SK-N-SH (cell line): ENCODE measurements at regions not wholly inside any gene's neighbourhood (a gene's known extent, or its start where the extent isn't known, plus 50 kb on each side); places are given as distances from the start of the nearest gene placed in this dataset.

Experiments
- CTCF ChIA-PET: fragments of 300-600, 350-600 bp; formaldehyde crosslinking; extraction: SDS; loops from one replicate; lab custom pipeline; 2021; lab: Yijun Ruan, JAX
- POLR2A ChIA-PET: fragments of 350-600 bp; sonication (Branson Sonifier 250); formaldehyde crosslinking; extraction: SDS; loops from one replicate; lab custom pipeline; 2020; ENCODE audit warnings: antibody characterized with exemption, inconsistent platforms; lab: Yijun Ruan, JAX
- DNase-seq: peaks from one replicate; pipeline ENCODE4 v3.0.0; 2012
- H2AFZ ChIP-seq: fragments of 200-600 bp; sonication (generic); 2 replicates; pipeline ENCODE4 v1.8.1; 2016; ENCODE audit warnings: antibody characterized with exemption, mild to moderate bottlenecking, low read depth
- H3F3A ChIP-seq: fragments of 200-600 bp; sonication (generic); replicated peaks from 2 replicates; pipeline ENCODE3; 2016; ENCODE audit warnings: antibody characterized with exemption, mild to moderate bottlenecking; ENCODE audit not compliant: insufficient read depth
- H3K27ac ChIP-seq, 2 experiments: fragments of 200-500 bp in 1 of 2; fragments of 200-600 bp in 1 of 2; sonication (Bioruptor generic) in 1 of 2; sonication (generic), shearing (Covaris generic) in 1 of 2; 2 replicates each; pipeline versions ENCODE4 v1.5.1 to v1.6.1; 2014 to 2016; ENCODE audit warnings: low read depth in 2 of 2, inconsistent platforms in 1 of 2, low read length in 1 of 2, mild to moderate bottlenecking in 1 of 2, mixed read lengths in 1 of 2
- H3K27me3 ChIP-seq: fragments of 200-600 bp; sonication (generic), shearing (Covaris generic); 2 replicates; pipeline ENCODE4 v1.6.1; 2016; ENCODE audit warnings: mixed run types; ENCODE audit not compliant: insufficient read depth
- H3K36me3 ChIP-seq, 2 experiments: fragments of 200-500 bp in 1 of 2; fragments of 200-600 bp in 1 of 2; sonication (Bioruptor generic) in 1 of 2; sonication (generic) in 1 of 2; replicated peaks in 1 of 2; 2 replicates each; pipeline versions ENCODE3 to v1.5.1; 2014 to 2016; ENCODE audit warnings: low read length in 1 of 2, mild to moderate bottlenecking in 1 of 2; ENCODE audit not compliant: insufficient read depth in 2 of 2, control insufficient read depth in 1 of 2
- H3K4me1 ChIP-seq, 2 experiments: fragments of 200-500 bp in 1 of 2; fragments of 200-600 bp in 1 of 2; sonication (Bioruptor generic) in 1 of 2; sonication (generic), shearing (Covaris generic) in 1 of 2; 2 replicates each; pipeline versions ENCODE4 v1.5.1 to v1.6.1; 2014 to 2016; ENCODE audit warnings: low read depth in 1 of 2, low read length in 1 of 2, mixed run types in 1 of 2; ENCODE audit not compliant: insufficient read depth in 2 of 2, control insufficient read depth in 1 of 2
- H3K4me2 ChIP-seq: fragments of 200-600 bp; sonication (generic), shearing (Covaris generic); 2 replicates; pipeline ENCODE4 v1.6.1; 2017; ENCODE audit warnings: mixed run types
- H3K4me3 ChIP-seq, 2 experiments: fragments of 200-500 bp in 1 of 2; fragments of 200-600 bp in 1 of 2; sonication (Bioruptor generic) in 1 of 2; sonication (generic), shearing (Covaris generic) in 1 of 2; 2 replicates each; pipeline versions ENCODE4 v1.5.1 to v1.8.1; 2014 to 2016; ENCODE audit warnings: low read depth in 2 of 2, inconsistent platforms in 1 of 2, low read length in 1 of 2, mild to moderate bottlenecking in 1 of 2, mixed read lengths in 1 of 2, moderate library complexity in 1 of 2
- H3K79me2 ChIP-seq: fragments of 200-600 bp; sonication (generic); 2 replicates; pipeline ENCODE4 v1.8.1; 2017; ENCODE audit warnings: mild to moderate bottlenecking; ENCODE audit not compliant: insufficient read depth
- H3K9ac ChIP-seq: fragments of 200-600 bp; sonication (generic); 2 replicates; pipeline ENCODE4 v1.6.1; 2017; ENCODE audit warnings: mixed run types
- H3K9me2 ChIP-seq: fragments of 200-600 bp; sonication (generic); 2 replicates; pipeline ENCODE4 v1.6.1; 2017; ENCODE audit warnings: mixed run types
- H3K9me3 ChIP-seq: fragments of 200-600 bp; sonication (generic); 2 replicates; pipeline ENCODE4 v1.6.1; 2017; ENCODE audit warnings: mixed run types, mild to moderate bottlenecking, moderate library complexity
- H4K20me1 ChIP-seq: fragments of 200-600 bp; sonication (generic); 2 replicates; pipeline ENCODE4 v1.6.1; 2017; ENCODE audit warnings: mild to moderate bottlenecking, mixed run types; ENCODE audit not compliant: insufficient read depth
- CHD2 ChIP-seq: fragments of 150-350 bp; IDR thresholded peaks from 2 replicates; pipeline ENCODE4 v1.6.1; 2018; ENCODE audit warnings: low read length; ENCODE audit not compliant: partially characterized antibody
- CTCF ChIP-seq: fragments of 200-600 bp; sonication (generic); IDR thresholded peaks from 2 replicates; pipeline ENCODE4 v1.6.1; 2017; ENCODE audit warnings: antibody characterized with exemption, mild to moderate bottlenecking, moderate library complexity
- EP300 ChIP-seq, 2 experiments: IDR thresholded peaks; 2 replicates each; pipeline versions ENCODE4 v1.4.0 to v1.6.1; 2012; ENCODE audit warnings: borderline replicate concordance in 1 of 2, low read depth in 1 of 2, low read length in 1 of 2
- GABPA ChIP-seq: IDR thresholded peaks from 2 replicates; pipeline ENCODE4 v1.4.0; 2012; ENCODE audit warnings: low read depth, mild to moderate bottlenecking
- JUND ChIP-seq: IDR thresholded peaks from 2 replicates; pipeline ENCODE4 v1.4.0; 2012
- MAX ChIP-seq: IDR thresholded peaks from 2 replicates; pipeline ENCODE4 v1.4.0; 2012; ENCODE audit warnings: low read depth
- MEF2A ChIP-seq: IDR thresholded peaks from 2 replicates; pipeline ENCODE4 v1.4.0; 2012; ENCODE audit warnings: low read depth, borderline replicate concordance
- NRF1 ChIP-seq: IDR thresholded peaks from 2 replicates; pipeline ENCODE4 v1.6.1; 2012; ENCODE audit warnings: low read depth, mild to moderate bottlenecking, low read length
- RAD21 ChIP-seq: IDR thresholded peaks from 2 replicates; pipeline ENCODE4 v1.6.1; 2012; ENCODE audit warnings: mild to moderate bottlenecking, low read length
- SIN3A ChIP-seq: IDR thresholded peaks from 2 replicates; pipeline ENCODE4 v1.6.1; 2012; ENCODE audit warnings: low read depth, mild to moderate bottlenecking, low read length, moderate library complexity, borderline replicate concordance
- SMC3 ChIP-seq: IDR thresholded peaks from 2 replicates; pipeline ENCODE4 v1.6.1; 2012; ENCODE audit warnings: low read depth, low read length, improper control_type of control experiment
- TEAD4 ChIP-seq: IDR thresholded peaks from 2 replicates; pipeline ENCODE4 v1.4.0; 2012; ENCODE audit warnings: mild to moderate bottlenecking, borderline replicate concordance; ENCODE audit not compliant: insufficient read depth
- USF1 ChIP-seq: IDR thresholded peaks from 2 replicates; pipeline ENCODE4 v1.4.0; 2012; ENCODE audit warnings: low read depth, borderline replicate concordance
- USF2 ChIP-seq: fragments of 150-350 bp; IDR thresholded peaks from 2 replicates; pipeline ENCODE4 v1.6.1; 2017; ENCODE audit warnings: antibody characterized with exemption, low read length, low read depth, borderline replicate concordance
- WGBS: methylation state at CpG from one replicate; pipeline ENCODE4 v1.1.6; 2017; ENCODE audit warnings: low lambda C conversion rate; 5-methylcytosine and 5-hydroxymethylcytosine counted together
- TF ChIP-seq, protein P1 (sequence below): IDR thresholded peaks from 2 replicates; pipeline ENCODE4 v1.4.0; 2012; ENCODE audit warnings: low read depth, borderline replicate concordance

DNA sequence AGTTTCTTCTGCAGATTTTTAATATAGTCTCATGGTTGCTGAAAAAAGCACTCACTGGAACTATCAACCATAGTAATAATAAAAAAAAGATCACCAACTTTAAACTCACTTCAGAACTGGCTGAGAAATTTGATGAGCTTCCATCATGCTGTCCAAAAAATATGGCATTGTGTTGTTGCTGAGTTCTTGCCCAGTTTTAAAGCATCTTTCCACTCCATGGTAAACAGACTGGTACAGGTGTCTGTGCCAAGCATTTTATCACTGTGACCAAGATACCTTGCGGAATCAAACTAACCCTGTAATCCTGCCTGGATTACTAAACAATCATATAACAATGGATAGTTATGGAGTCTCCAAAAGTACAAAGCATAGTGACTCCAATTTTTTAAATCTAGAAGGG, 360.3 kb upstream of the NOCT start:
- no peaks in the 10 kb centered on the region for H3K4me1 ChIP-seq
- CTCF ChIA-PET, result no interaction called here

More for the DNA sequence above, 360.3 kb upstream of the NOCT start:
- Histone ChIP-seq H3K9ac (no peak overlapping the region), H3K79me2 (no peaks in the 10 kb centered on the region), H4K20me1 (no peaks in the 10 kb centered on the region)
- no peak for DNase-seq
- 75% methylated on average over 1 of the region's 1 CpG for WGBS
- no peak for TF ChIP-seq TEAD4
- no peak for TF ChIP-seq NRF1
- no peak for TF ChIP-seq GABPA
- TF ChIP-seq MAX, result no peak
- TF ChIP-seq RAD21, result no peak
- TF ChIP-seq, protein P1, sequence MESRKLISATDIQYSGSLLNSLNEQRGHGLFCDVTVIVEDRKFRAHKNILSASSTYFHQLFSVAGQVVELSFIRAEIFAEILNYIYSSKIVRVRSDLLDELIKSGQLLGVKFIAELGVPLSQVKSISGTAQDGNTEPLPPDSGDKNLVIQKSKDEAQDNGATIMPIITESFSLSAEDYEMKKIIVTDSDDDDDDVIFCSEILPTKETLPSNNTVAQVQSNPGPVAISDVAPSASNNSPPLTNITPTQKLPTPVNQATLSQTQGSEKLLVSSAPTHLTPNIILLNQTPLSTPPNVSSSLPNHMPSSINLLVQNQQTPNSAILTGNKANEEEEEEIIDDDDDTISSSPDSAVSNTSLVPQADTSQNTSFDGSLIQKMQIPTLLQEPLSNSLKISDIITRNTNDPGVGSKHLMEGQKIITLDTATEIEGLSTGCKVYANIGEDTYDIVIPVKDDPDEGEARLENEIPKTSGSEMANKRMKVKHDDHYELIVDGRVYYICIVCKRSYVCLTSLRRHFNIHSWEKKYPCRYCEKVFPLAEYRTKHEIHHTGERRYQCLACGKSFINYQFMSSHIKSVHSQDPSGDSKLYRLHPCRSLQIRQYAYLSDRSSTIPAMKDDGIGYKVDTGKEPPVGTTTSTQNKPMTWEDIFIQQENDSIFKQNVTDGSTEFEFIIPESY, result no peak
- no peak for TF ChIP-seq JUND
- TF ChIP-seq MEF2A, result no peak
- no peak for TF ChIP-seq USF1
- TF ChIP-seq CTCF, result no peak
- no peak for TF ChIP-seq SMC3
- TF ChIP-seq USF2, result no peak
- TF ChIP-seq SIN3A, result no peak
- TF ChIP-seq CHD2, result no peak
- TF ChIP-seq EP300 (IDR thresholded peaks at IDR 0.05; ENCODE audit: borderline replicate concordance in 1 of 2, low read depth in 1 of 2, low read length in 1 of 2), result no peak
- TF ChIP-seq, all 33 proteins: peak for 0
- Histone ChIP-seq H2AFZ (no peak overlapping the region), H3K4me3 (no peak overlapping the region), H3K27ac (no peak overlapping the region), H3K36me3 (no peaks in the 10 kb centered on the region), H3K9me2 (no peaks in the 10 kb centered on the region), H3K27me3 (no peaks in the 10 kb centered on the region), H3K9me3 (no peaks in the 10 kb centered on the region), H3F3A (no peaks in the 10 kb centered on the region), H3K4me2 (no peak overlapping the region)
- POLR2A ChIA-PET, result no interaction called here
